HepG2 (cell line): ENCODE measurements at regions not wholly inside any gene's neighbourhood (a gene's known extent, or its start where the extent isn't known, plus 50 kb on each side); places are given as distances from the start of the nearest gene placed in this dataset.

Source experiments
- GLI4 ChIP-seq: sonication (generic); formaldehyde crosslinking; IDR thresholded peaks from 2 replicates; pipeline ENCODE4 v1.5.1; 2020; ENCODE audit warnings: missing genetic modification reagents, mild to moderate bottlenecking, moderate library complexity, borderline replicate concordance
- NCOR1 ChIP-seq: fragments of 200-600 bp; sonication (generic); IDR thresholded peaks from 2 replicates; pipeline ENCODE4 v1.7.0; 2017; ENCODE audit warnings: antibody characterized with exemption, low read length, borderline replicate concordance
- ZNF720 ChIP-seq: sonication (generic); formaldehyde crosslinking; IDR thresholded peaks from 2 replicates; pipeline ENCODE4 v1.4.0; 2020; ENCODE audit warnings: missing genetic modification reagents
- ZNF781 ChIP-seq: sonication (generic); formaldehyde crosslinking; IDR thresholded peaks from 2 replicates; pipeline ENCODE4 v1.5.1; 2020; ENCODE audit warnings: borderline replicate concordance, mild to moderate bottlenecking, missing genetic modification reagents; ENCODE audit errors: not compliant biosample characterization
- TF ChIP-seq, protein P1 (sequence below): sonication (generic); formaldehyde crosslinking; IDR thresholded peaks from 2 replicates; pipeline ENCODE4 v1.4.0; 2020; ENCODE audit warnings: missing genetic modification reagents, mild to moderate bottlenecking, borderline replicate concordance
- TF ChIP-seq, protein P2 (sequence below), 2 experiments: sonication (generic) in 1 of 2; formaldehyde crosslinking in 1 of 2; IDR thresholded peaks; 2 replicates each; pipeline versions ENCODE4 v1.4.0 to v1.6.1; 2018 to 2020; ENCODE audit warnings: missing genetic modification reagents in 2 of 2, borderline replicate concordance in 1 of 2, low read depth in 1 of 2, mild to moderate bottlenecking in 1 of 2, missing biosample characterization in 1 of 2
- TF ChIP-seq, protein P3 (sequence below): sonication (generic); formaldehyde crosslinking; IDR thresholded peaks from 2 replicates; pipeline ENCODE4 v1.4.0; 2020; ENCODE audit warnings: mild to moderate bottlenecking, low read depth, missing genetic modification reagents
- TF ChIP-seq, protein P4 (sequence below): sonication (generic); formaldehyde crosslinking; IDR thresholded peaks from 2 replicates; pipeline ENCODE4 v1.4.0; 2020; ENCODE audit warnings: mild to moderate bottlenecking, missing genetic modification reagents

DNA sequence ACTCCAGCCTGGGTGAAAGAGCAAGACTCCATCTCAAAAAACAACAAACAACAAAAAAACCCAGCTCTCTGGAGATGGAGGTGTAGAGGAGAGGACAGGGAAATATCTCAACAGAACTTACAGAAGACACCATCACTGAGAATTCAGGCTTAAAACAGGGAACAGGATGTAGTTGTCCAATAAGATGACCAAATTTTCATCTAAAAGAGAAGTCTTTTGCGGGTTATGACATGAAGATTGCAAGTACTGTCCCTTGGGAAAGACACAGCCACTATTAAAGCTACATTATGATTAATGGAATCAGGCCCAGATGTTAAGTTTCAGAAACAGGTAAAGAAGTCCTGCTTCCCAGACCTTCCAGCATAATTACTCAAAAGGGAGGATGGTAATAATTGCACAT lies 235.2 kb upstream of the NRP1 start (continued):
- TF ChIP-seq, protein P1, sequence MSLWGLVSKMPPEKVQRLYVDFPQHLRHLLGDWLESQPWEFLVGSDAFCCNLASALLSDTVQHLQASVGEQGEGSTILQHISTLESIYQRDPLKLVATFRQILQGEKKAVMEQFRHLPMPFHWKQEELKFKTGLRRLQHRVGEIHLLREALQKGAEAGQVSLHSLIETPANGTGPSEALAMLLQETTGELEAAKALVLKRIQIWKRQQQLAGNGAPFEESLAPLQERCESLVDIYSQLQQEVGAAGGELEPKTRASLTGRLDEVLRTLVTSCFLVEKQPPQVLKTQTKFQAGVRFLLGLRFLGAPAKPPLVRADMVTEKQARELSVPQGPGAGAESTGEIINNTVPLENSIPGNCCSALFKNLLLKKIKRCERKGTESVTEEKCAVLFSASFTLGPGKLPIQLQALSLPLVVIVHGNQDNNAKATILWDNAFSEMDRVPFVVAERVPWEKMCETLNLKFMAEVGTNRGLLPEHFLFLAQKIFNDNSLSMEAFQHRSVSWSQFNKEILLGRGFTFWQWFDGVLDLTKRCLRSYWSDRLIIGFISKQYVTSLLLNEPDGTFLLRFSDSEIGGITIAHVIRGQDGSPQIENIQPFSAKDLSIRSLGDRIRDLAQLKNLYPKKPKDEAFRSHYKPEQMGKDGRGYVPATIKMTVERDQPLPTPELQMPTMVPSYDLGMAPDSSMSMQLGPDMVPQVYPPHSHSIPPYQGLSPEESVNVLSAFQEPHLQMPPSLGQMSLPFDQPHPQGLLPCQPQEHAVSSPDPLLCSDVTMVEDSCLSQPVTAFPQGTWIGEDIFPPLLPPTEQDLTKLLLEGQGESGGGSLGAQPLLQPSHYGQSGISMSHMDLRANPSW = no peak
- TF ChIP-seq ZNF720 (no peak), NCOR1 (no peak), ZNF781 (no peak), GLI4 (CRISPR knock-in tag) (no peak)
- TF ChIP-seq, protein P2, sequence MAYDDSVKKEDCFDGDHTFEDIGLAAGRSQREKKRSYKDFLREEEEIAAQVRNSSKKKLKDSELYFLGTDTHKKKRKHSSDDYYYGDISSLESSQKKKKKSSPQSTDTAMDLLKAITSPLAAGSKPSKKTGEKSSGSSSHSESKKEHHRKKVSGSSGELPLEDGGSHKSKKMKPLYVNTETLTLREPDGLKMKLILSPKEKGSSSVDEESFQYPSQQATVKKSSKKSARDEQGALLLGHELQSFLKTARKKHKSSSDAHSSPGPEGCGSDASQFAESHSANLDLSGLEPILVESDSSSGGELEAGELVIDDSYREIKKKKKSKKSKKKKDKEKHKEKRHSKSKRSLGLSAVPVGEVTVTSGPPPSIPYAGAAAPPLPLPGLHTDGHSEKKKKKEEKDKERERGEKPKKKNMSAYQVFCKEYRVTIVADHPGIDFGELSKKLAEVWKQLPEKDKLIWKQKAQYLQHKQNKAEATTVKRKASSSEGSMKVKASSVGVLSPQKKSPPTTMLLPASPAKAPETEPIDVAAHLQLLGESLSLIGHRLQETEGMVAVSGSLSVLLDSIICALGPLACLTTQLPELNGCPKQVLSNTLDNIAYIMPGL (CRISPR knock-in tag; IDR thresholded peaks at IDR 0.05; ENCODE audit: borderline replicate concordance in 1 of 2, low read depth in 1 of 2) = no peak
- TF ChIP-seq, protein P3, sequence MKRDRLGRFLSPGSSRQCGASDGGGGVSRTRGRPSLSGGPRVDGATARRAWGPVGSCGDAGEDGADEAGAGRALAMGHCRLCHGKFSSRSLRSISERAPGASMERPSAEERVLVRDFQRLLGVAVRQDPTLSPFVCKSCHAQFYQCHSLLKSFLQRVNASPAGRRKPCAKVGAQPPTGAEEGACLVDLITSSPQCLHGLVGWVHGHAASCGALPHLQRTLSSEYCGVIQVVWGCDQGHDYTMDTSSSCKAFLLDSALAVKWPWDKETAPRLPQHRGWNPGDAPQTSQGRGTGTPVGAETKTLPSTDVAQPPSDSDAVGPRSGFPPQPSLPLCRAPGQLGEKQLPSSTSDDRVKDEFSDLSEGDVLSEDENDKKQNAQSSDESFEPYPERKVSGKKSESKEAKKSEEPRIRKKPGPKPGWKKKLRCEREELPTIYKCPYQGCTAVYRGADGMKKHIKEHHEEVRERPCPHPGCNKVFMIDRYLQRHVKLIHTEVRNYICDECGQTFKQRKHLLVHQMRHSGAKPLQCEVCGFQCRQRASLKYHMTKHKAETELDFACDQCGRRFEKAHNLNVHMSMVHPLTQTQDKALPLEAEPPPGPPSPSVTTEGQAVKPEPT (CRISPR knock-in tag) = no peak
- TF ChIP-seq, protein P4, sequence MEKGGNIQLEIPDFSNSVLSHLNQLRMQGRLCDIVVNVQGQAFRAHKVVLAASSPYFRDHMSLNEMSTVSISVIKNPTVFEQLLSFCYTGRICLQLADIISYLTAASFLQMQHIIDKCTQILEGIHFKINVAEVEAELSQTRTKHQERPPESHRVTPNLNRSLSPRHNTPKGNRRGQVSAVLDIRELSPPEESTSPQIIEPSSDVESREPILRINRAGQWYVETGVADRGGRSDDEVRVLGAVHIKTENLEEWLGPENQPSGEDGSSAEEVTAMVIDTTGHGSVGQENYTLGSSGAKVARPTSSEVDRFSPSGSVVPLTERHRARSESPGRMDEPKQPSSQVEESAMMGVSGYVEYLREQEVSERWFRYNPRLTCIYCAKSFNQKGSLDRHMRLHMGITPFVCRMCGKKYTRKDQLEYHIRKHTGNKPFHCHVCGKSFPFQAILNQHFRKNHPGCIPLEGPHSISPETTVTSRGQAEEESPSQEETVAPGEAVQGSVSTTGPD (CRISPR knock-in tag) = no peak
